ENCODE measurements at regions not wholly inside any gene's neighbourhood (a gene's known extent, or its start where the extent isn't known, plus 50 kb on each side); places are given as distances from the start of the nearest gene placed in this dataset.

DNA sequence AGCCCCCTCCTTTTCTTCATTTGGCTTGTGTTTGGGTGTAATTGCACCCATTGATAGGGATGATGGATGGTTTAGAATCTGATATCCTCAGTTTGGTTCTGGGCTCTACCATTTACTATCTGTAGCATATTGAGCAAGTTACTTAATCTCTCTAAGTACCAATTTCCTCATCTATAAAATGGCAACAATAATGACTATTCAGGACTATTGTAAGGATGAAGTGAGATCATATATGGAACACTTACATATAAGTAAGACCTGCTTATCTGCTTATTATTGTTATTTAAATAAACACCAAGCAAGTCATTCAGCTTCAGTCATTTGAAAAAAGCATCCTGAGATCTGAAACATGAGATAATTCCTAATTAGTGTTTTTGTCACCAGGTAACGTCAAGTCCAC is 127.0 kb downstream of the SEC23IP start:
- intact Hi-C loops (cut with micrococcal nuclease) (no loop called here), in situ Hi-C loops (cut with MboI) (no loop called here)
- Histone ChIP-seq H4K20me1 (replicated peaks; ENCODE audit: control insufficient read depth, insufficient read depth, low read length) (no peaks in the 10 kb centered on the region), H3K4me1 (replicated peaks in 1 of 2; ENCODE audit: control insufficient read depth in 2 of 2, insufficient read depth in 2 of 2, low read length in 2 of 2) (no peaks in the 10 kb centered on the region), H3K27me3 (ENCODE audit: control insufficient read depth in 2 of 2, insufficient read depth in 2 of 2, low read length in 2 of 2) (no peaks in the 10 kb centered on the region), H3K79me2 (ENCODE audit: control insufficient read depth, insufficient read depth, low read length) (no peaks in the 10 kb centered on the region), H3K9ac (ENCODE audit: insufficient read depth in 1 of 2, low read depth in 2 of 2, low read length in 2 of 2) (no peak overlapping the region), H3K9me1 (ENCODE audit: control insufficient read depth, insufficient read depth, low read length) (no peaks in the 10 kb centered on the region), H3K27ac (ENCODE audit: extremely low read depth, low read depth, low read length) (no peak overlapping the region), H3K36me3 (ENCODE audit: control insufficient read depth, insufficient read depth, low read length) (no peaks in the 10 kb centered on the region), H3K4me3 (no peak overlapping the region), H3K9me3 (replicated peaks; ENCODE audit: control insufficient read depth, insufficient read depth, low read depth, low read length) (no peaks in the 10 kb centered on the region), H3K4me2 (ENCODE audit: insufficient read depth, low read length) (no peak overlapping the region), H2AFZ (ENCODE audit: low read depth, low read length) (no peak overlapping the region)
- ChIA-PET CTCF (ENCODE audit: low intra/inter-chr PET ratio) (interaction anchor here (0.6 kb wide), 1 partner anchor 29 kb away, joined by 3 read pairs; no protein-coding TSS in a partner anchor), POLR2A (no interaction called here)
- ATAC-seq (no peak), FAIRE-seq (no peak), DNase-seq (ENCODE audit: extremely low read depth in 1 of 4, low spot score in 3 of 4) (no peak)
- no TSS peak for BruUV-seq (replicated peaks)
- WGBS (ENCODE audit: insufficient coverage, low coverage, missing lambda C conversion rate), result no CpG with 5 or more reads among the region's 1 CpG
- no peak for TF ChIP-seq KDM1A (IDR thresholded peaks at IDR 0.05)
- TF ChIP-seq, protein P1, sequence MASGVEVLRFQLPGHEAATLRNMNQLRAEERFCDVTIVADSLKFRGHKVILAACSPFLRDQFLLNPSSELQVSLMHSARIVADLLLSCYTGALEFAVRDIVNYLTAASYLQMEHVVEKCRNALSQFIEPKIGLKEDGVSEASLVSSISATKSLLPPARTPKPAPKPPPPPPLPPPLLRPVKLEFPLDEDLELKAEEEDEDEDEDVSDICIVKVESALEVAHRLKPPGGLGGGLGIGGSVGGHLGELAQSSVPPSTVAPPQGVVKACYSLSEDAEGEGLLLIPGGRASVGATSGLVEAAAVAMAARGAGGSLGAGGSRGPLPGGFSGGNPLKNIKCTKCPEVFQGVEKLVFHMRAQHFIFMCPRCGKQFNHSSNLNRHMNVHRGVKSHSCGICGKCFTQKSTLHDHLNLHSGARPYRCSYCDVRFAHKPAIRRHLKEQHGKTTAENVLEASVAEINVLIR (CRISPR knock-in tag; IDR thresholded peaks at IDR 0.05), result no peak
- TF ChIP-seq PTRF (tag; IDR thresholded peaks at IDR 0.05), result no peak
- no peak for TF ChIP-seq ZNF785 (CRISPR knock-in tag; IDR thresholded peaks at IDR 0.05)
- TF ChIP-seq, protein P2, sequence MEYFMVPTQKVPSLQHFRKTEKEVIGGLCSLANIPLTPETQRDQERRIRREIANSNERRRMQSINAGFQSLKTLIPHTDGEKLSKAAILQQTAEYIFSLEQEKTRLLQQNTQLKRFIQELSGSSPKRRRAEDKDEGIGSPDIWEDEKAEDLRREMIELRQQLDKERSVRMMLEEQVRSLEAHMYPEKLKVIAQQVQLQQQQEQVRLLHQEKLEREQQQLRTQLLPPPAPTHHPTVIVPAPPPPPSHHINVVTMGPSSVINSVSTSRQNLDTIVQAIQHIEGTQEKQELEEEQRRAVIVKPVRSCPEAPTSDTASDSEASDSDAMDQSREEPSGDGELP (CRISPR knock-in tag; IDR thresholded peaks at IDR 0.05; ENCODE audit: borderline replicate concordance), result no peak
